NOMO-1 (cell line): ENCODE measurements at regions not wholly inside any gene's neighbourhood (a gene's known extent, or its start where the extent isn't known, plus 50 kb on each side); places are given as distances from the start of the nearest gene placed in this dataset.

Source experiments
- DNase-seq, 2 experiments: peaks; one replicate each; lab custom pipeline; 2025; ENCODE audit not compliant: unreplicated experiment in 2 of 2; lab: John Stamatoyannopoulos, UW

DNA sequence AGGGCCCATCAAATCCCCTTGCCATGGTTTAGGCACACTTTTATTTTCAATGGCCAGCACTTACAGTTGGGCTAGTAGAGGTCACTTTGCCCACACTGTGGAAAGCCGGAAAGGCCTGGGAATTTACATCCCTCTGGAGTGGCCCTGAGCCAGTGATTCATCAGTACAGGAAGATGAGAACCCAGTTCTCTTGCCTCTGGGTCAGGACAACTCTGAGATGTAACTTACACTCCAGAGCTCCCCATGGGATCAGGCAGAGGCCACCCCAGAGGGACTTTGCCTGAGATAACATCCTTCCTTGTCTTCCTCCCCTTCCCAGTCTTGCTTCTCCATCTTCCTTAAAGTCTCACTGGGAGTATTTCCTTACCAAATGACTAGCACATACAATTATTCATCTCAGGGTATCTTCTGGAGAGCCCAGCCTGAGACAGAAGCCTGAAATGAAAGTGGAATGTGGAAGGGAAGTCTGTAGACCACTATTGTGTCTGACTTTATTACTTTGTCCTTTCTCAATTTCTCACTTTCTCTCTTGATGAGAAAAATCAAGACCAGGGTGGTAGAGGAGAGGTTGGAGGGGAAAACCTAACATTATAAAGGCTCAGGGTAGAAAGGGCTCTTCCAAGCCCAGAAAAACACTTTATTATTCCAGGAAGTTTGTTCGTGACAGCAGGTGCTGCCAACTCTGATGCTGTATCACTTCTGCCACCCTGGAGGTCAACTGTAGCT, 220.8 kb downstream of the ZNF621 start:
- DNase-seq: no peak

DNA sequence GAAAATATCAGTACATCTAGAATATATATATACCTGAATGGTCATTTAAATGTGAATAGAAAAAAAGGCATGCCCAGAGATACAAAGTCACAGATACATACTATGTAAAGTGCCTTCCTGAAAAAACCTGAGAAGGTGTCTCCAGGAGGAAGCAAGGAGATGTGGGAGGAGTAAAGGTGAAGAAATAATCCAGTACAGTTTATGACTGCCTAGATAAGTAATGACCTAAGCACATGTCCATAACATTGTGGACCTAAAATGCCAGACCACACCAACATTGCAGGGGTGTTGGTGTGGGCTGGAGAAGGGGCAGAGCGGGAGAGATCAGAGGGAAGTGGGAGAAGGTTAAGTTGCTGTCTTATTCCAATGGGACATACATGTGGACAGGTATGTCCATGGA, 226.9 kb downstream of the ZNF621 start:
- DNase-seq: no peak

DNA sequence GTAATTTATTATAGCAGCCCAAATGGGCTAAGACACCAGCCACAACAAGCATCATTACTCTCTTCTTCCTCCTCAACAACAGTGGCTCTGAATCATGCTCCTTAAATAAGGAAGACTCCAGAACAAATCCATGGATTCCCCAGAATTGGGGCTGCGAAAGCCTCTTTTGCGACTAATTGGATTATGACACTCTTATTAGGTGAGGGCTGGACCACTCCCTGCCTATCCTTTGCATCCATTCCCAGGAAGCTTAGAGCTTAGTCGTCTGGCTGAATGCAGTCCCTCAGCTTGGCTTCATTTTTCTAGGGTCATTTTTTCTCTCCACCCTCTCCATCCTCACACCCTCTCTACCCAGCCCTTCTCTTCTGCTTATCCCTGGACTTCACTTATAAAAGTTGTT, 227.7 kb downstream of the ZNF621 start:
- no peak for DNase-seq

DNA sequence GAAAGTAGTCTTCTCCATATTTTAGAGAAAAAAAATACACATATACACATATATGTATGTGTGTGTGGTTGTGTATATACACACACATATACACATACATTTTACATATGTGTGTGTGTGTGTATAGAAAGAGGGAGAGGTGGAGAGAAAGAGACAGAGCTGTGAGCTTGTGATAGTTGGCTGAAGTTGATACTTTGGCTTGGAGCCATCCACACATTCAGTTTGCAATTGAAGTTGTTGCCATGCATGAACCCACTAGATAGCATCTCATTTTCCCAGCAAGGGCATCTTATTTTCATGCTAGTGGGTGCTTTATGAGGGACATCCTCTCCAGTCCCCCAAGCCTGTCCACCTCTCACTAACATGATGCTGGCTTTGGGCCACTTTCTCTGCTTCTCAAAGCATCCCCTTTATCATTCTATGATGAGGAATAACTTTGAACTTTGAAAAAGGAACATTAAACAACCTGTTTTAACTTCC, 228.6 kb downstream of the ZNF621 start:
- DNase-seq: no peak

DNA sequence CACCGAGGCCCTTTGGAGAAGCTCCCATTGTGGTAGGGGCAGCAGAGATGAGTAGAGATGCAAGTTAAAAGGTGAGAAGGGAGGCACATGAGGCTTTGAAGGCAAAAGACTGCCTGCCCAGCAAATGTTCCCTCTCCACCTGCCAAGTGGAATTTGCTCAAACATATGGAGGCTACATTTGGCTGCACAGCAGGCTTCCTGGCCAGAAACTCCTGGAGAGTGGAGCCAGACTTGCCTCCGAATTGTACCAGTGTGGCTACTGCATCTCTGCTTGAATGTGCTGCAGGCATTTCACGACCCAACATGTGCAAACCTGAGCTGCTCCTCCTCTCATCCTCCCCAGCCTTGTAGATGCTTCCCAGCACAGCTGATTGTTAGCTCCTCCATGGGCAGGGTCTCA, 229.2 kb downstream of the ZNF621 start:
- no peak for DNase-seq

DNA sequence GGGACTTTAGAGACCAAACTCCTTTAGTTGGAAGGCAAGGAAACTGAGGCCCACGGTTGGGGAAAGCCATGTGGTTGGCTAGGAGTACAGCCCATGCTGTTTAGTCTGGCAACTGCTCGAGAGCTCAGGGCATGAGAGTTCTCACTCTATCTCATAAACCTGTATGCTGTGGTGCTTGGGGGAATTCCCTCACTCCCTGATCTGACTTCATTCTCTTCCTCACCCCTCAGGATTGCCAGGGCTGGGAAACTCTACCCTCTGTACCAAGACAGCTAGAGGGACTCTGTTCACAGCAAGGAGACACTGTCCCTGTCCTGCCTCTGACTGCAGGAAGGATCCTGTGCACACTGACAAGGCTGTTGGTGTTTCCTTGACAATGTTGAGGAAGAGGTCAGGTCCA, 230.2 kb downstream of the ZNF621 start:
- no peak for DNase-seq

DNA sequence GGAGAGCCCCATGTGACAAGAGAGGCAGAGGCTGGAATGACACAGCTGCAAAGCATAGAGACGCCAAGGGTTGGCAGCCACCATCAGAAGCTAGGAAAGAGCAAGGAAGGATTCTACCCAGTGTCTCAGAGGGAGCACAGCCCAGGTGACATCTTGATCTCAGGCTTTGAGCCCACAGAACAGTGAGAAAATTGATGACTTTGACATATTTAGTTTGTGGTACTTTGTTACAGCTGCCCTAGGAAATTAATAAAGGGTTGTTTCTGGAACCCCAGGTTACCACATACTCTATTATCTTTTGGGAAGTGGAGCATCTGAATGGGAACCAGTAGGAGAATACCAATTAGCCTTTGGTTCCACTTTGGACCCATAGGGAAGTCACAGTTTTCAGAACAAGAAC, 231.7 kb downstream of the ZNF621 start:
- DNase-seq: no peak

DNA sequence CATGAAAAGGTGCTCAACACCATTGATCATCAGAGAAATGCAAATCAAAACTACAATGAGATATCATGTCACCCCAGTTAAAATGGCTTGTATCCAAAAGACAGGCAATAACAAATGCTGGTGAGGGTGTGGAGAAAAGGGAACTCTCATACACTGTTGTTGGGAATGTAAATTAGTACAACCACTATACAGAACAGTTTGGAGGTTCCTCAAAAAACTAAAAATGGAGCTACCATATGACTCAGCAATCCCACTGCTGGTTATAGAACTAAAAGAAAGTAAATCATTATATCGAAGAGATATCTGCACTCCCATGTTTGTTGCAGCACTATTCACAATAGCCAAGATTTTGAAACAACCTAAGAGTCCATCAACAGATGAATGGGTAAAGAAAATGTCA, 238.0 kb downstream of the ZNF621 start:
- peak in 1 of 2 experiments; percentile 74 for DNase-seq

DNA sequence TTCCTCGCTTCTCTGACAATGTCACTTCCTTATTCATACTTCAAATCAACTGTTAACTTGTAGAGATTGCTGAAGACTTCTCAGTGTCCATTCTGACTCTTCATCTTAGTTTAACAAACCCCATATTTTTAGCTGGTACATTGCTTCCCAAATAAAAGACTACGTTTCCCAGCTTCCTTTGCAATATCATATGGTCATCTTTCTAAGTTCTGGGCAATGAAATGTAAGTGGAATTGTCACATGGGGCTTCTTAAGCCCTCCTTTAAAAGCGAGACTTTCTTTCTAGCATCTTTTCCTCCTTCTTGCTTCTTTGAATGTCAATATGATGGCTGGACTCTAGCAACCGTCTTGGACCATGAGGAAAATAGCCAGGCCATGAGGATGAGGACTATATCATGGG, 239.0 kb downstream of the ZNF621 start:
- peak in 1 of 2 experiments; percentile 38 for DNase-seq

DNA sequence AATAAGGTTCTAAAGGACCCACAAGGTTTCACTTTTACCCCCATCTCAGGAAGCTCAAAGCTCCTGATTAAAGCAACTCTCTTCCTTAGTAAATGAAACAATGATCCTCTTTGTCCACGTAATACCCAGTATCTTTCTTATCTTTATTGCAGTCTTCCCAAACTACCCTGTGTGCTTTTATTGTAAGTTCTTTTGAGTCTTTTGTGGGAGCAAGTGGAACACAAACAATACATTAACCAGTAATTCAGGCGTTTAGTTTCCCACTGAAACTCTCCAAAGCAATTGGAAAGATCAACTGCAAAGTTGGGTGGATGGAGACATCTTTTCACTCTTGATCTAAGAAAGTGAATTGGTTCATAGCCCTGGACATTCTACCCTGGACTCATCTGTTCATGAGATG, 240.0 kb downstream of the ZNF621 start:
- DNase-seq: no peak

DNA sequence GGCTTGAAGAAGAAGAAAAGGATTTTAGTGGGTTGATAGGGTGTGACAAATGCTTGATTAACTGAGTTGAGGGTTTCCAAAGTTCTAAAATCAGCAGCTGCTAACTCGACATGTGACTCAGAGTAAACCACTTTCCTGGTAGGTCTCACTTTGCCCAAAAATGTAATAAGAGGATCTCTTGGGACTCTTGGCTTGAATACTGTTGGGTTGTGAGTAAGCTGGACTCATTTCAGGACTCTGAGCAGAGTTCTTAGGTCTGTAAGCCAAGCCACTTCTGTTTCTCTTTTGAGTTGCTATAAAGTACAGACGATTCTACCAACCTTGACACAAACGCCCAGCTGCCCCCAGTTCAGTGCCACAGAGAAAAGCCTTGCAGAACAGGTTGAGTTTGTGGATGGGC, 241.1 kb downstream of the ZNF621 start:
- DNase-seq: no peak

DNA sequence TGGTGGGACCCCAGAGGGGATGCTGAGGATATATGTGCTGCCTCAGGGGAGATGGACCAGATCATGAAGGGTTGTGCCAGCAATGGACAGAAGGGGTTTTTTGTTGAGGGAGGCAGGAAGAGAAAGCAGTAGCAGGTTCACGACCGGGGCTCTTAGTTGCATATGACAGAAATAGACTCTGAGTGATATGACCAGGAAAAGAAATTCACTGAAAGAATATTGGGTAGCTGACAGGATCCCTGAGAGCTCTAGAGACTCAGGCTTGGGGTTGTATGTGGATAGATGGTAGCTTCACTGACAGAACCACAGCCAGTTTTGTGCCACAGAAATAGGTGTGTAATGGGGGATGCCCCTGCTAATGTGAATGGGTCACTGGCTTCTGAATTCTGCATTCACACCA, 241.6 kb downstream of the ZNF621 start:
- no peak for DNase-seq

DNA sequence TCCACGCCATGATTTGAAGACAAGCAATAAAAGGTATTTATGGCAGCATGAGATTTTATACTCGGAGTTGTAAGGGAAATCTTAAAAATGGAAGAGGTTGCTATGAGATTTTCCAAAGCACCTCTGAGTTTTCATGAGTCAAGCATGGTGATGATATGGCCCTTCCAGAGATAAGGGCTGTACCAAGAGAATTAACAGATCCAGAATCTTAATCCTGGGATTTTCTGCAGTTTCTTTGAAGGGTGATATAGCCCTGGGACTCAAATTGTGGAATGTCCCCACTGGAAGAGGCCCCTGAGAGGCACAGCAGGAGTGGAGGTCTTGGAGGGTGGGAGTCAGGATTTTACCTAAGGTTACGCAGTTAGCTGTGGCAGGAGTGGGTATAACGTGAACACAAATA, 243.3 kb downstream of the ZNF621 start:
- DNase-seq: no peak

DNA sequence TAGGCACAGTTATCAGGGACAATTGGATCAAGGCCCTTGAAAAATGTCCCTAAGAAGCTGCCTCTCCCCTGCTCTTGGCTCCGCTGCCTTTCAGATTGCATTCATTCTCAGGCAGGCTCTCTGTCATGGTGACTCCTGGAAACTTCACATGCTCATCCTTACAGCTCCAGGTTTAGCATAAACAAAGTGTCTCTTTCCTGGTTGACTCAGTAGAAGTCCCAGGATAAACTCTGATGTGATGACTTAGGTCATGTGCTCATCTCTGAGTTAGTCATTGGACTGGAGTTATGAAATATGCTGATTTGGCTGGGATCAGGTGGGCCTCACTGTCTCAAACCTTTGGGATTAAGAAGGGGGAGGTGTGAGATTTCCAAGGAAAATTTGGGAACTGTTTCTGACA, 243.8 kb downstream of the ZNF621 start:
- no peak for DNase-seq

DNA sequence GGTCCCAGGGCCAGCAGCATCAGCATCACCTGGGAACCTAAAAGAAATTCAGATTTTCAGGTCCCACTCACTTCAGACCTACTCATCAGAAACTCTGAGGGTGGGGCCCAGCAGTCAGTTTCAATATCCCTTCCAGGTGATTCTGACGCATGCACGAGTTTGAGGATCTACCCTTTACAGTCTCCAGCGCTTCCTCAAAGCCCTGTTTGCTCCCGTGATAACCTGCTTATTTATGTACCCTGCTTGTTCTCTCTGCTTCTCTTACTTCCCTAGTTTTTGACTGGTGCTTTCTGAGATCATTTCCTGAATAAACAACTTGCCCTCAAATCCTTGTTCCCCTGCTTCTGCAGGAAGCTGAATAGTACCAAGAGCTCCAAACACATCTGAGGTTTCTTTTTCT, 245.3 kb downstream of the ZNF621 start:
- DNase-seq: peak in 1 of 2 experiments; percentile 37

DNA sequence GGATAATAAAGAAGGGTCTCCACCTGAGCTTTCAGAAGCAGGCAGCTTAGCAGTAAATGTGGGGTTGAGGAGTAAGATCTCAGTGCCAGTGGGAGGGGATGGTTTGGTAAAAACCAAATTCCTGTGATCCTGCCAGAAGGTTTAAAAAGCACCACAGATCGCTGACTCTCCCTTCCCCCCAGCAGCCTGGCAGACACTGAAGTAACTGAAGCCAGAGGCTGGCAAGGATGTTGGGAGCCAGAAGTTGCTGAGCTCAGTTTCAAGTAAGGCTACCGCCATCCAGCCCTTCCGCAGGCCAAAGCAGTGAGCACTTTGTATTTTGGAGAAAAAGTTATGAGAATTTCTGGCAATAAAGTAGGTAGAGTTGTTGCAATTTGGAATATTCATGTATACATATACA, 246.4 kb downstream of the ZNF621 start:
- DNase-seq: no peak

DNA sequence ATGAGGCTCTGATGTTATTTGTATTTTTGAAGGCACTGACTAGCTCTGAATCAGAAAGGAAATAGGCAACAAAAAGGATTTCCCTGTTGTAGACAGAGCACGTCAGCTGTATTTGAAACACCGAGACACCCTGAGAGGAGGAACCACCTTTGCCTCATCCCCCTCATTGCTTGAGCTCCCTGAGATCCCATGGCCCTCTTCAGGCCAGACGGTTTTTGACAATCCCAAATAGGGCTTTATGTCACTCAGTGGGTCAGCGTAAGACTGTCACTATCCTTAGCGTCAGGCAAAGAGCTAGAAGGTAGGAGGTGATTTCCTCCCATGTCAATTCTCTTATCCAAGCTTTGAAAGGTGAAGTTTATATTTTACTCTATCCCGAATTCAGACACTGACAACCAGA, 254.3 kb downstream of the ZNF621 start:
- DNase-seq: no peak

DNA sequence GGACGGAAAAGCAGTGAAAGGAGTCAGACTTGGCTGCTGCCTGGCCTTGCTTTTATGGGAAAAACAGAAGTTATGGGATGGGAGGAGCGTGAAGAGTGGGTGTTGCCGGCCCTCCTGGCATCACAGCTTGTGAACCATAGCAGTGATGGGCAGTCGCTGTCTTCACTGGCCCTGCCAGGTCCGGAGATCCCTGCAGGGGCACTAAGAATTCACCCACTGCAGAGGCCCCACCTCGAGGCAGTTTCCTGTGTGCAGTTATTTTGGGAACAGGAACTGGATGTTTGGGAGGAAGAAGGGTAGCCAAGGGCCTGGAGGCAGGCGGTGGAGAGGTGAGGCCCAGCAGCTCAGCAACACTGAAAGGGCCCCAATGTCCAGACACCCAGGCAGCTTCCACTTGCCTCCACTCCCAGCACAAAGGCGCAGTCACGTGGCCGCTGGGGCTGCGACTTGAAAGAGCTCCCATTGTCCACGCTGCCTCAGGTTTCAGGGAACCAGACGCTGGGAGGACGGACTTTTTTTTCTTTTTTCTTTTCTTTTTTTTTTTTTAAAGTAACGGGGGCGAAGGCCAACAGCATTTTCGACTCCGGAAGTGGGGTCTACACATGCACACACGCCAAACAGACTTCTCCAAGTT, 255.6 kb downstream of the ZNF621 start:
- no peak for DNase-seq

DNA sequence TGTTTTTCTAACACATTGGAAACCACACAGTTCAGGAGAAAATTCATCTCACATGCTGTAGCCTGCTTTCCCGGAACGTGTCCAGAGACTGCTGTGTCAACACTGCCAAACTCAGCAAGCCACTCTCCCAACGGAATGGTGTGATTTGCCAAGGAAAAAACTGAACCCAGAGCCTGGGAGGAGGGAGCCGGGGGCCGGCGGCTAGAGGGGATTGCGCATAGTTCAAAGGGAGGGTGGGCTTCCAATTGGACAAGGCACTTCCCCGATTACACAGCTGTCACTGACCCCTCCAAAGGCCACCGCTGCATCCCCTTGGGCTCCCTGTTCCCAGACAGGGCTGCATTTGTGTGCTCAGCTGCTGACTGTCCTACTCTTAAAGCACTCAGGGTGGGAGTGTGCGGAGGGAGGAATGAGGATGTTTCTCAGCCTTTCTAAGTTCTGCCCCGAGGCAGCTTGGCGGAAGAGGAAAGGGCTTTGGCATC, 256.2 kb downstream of the ZNF621 start:
- no peak for DNase-seq

DNA sequence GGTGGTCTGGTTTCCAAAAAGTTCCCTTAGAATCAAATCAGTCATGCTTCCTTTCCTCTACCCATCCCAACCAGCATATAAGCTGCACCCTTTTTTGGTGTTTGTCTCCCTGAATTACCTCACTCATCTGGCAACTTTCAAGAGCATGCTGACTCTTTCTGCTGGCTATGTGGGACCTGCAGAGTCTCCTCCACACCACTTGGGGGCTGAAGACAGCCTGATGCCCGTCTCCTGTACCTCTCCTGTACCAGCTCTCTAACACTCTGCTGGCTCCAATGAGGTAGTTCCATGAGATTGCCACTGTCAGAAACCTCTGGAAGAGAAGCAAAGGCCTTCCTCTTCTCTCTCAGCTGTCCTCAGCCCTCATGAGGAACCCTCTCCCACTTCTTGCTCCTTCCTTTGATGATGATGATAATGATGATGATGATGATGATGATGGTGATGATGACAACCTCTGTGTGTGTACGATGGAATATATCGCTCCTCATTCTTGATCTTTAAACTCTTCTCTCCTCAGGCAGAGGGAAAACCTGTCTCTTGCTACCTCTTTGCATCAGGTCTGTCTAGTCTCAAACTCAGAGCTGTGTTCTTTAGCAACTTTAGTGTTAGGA, 257.5 kb downstream of the ZNF621 start:
- DNase-seq: no peak

DNA sequence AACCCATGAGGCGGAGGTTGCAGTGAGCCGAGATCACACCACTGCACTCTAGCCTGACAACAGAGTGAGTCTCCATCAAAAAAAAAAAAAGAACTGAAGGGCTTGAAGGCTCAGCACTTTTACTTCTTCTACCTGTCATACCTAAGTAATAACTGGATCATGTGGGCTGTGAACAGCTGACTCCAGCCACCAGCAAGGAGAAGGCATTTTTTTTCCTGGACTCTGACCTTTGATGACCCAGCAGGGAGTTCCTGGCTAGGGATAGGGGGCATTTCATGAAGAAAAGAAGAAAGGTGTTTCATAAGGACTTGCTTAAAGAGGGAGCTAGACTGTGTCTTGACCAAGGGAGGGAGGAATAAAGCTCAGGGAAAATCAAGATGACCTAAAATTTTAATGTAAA, 266.0 kb downstream of the ZNF621 start:
- DNase-seq: no peak

DNA sequence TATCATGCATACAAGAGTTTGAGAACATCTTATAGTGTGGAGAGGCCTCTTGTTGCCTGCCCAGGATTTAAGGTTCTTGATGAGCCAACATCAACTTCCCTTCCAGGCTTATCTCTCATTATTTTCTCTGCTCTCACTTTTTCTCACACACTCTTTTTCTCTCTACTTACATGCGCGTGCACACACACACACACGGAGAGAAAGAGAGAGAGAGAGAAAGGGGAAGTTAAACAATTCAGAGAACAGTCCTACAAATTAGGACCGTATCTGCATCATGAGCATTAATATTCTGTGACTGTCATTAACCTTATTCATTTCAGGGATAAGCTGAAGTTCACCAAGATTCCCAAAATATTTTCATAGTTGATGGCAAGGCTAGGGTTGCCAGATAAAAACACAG, 269.0 kb downstream of the ZNF621 start:
- no peak for DNase-seq
